Muscle layer of duodenum (tissue), 2 donors: ENCODE measurements at regions not wholly inside any gene's neighbourhood (a gene's known extent, or its start where the extent isn't known, plus 50 kb on each side); places are given as distances from the start of the nearest gene placed in this dataset.

Experiments
- H3K27ac ChIP-seq: one replicate; pipeline ENCODE4 v1.7.0; 2013; ENCODE audit warnings: mild to moderate bottlenecking, low read length
- H3K27me3 ChIP-seq: one replicate; pipeline ENCODE4 v1.7.0; 2013; ENCODE audit warnings: low read depth, mild to moderate bottlenecking, control low read depth, low read length
- H3K36me3 ChIP-seq, 2 donors: one replicate each; pipeline ENCODE4 v1.7.0; 2013; ENCODE audit warnings: low read length in 2 of 2, control low read depth in 1 of 2, mild to moderate bottlenecking in 1 of 2; ENCODE audit not compliant: insufficient read depth in 2 of 2, control insufficient read depth in 1 of 2
- H3K4me1 ChIP-seq, 2 donors: one replicate each; pipeline ENCODE4 v1.7.0; 2013; ENCODE audit warnings: low read length in 2 of 2, mild to moderate bottlenecking in 2 of 2, control low read depth in 1 of 2, moderate library complexity in 1 of 2; ENCODE audit not compliant: insufficient read depth in 2 of 2, control insufficient read depth in 1 of 2
- H3K4me3 ChIP-seq, 2 donors: one replicate each; pipeline ENCODE4 v1.7.0; 2013; ENCODE audit warnings: low read length in 2 of 2, low read depth in 1 of 2, mild to moderate bottlenecking in 1 of 2
- H3K9me3 ChIP-seq, 2 donors: one replicate each; pipeline ENCODE4 v1.7.0; 2013; ENCODE audit warnings: low read length in 2 of 2, control low read depth in 1 of 2, mild to moderate bottlenecking in 1 of 2; ENCODE audit not compliant: control insufficient read depth in 1 of 2
- donor health status: healthy.

DNA sequence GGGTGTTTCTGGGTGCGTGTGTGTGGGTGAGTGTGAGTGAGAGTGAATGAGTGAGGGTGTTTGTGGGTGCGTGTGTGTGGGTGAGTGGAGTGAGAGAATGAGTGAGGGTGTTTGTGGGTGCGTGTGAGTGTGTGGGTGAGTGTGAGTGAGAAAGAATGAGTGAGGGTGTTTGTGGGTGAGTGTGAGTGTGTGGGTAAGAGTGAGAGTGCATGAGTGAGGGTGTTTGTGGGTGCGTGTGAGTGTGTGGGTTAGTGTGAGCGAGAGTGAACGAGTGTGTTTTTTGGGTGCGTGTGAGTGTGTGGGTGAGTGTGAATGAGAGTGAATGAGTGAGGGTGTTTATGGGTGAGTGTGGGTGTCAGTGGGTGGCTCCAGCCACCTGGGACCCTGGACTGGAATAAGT is 1676.1 kb upstream of the TENM3 start:
- Histone ChIP-seq H3K9me3 (no peaks in the 10 kb centered on the region), H3K4me3 (no peak overlapping the region), H3K4me1 (no peaks in the 10 kb centered on the region), H3K36me3 (no peaks in the 10 kb centered on the region), H3K27ac (no peak overlapping the region), H3K27me3 (no peaks in the 10 kb centered on the region)

DNA sequence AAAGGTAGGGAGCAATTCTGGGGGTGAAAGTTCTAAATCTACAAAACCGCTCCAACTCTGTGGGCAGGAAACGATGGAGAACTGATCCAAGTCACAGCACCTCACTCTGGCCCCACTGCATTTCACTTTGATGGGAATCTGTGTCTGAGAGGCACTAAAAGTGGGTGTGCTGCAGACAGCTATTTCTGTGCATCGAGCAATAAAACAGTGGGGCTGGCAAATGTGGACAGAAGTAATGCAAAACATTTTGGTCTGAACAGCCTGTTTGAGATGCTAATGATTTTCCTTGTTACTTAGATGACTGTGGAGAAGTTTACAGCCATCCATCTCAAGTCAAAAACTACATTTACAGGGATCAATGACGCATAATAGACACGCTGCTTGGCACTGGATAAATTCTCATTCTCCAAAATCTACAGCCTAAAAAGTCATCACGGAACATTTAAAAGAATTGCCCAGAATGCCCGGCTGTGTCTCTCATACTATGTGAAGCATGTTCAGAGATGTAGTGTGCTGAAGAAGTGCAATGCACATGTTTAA is 1671.6 kb upstream of the TENM3 start:
- no peaks in the 10 kb centered on the region for H3K27me3 ChIP-seq
- no peaks in the 10 kb centered on the region for H3K4me1 ChIP-seq
- no peaks in the 10 kb centered on the region for H3K9me3 ChIP-seq
- H3K36me3 ChIP-seq = no peaks in the 10 kb centered on the region
- H3K27ac ChIP-seq = no peak overlapping the region
- no peak overlapping the region for H3K4me3 ChIP-seq

GRCh38 chr4:180578175-180578574 is 1665.0 kb upstream of the TENM3 start:
- Histone ChIP-seq H3K27me3 (no peaks in the 10 kb centered on the region), H3K9me3 (no peaks in the 10 kb centered on the region), H3K36me3 (no peaks in the 10 kb centered on the region), H3K4me3 (no peak overlapping the region), H3K4me1 (no peaks in the 10 kb centered on the region), H3K27ac (no peak overlapping the region)

GRCh38 chr4:180581061-180581460 is 1662.1 kb upstream of the TENM3 start:
- H3K27ac ChIP-seq = no peak overlapping the region
- H3K4me3 ChIP-seq = no peak overlapping the region
- H3K36me3 ChIP-seq = no peaks in the 10 kb centered on the region
- H3K27me3 ChIP-seq = no peaks in the 10 kb centered on the region
- no peaks in the 10 kb centered on the region for H3K9me3 ChIP-seq
- no peaks in the 10 kb centered on the region for H3K4me1 ChIP-seq

- Histone ChIP-seq H3K4me1 (no peaks in the 10 kb centered on the region), H3K27me3 (no peaks in the 10 kb centered on the region), H3K9me3 (no peaks in the 10 kb centered on the region), H3K4me3 (no peak overlapping the region), H3K27ac (no peak overlapping the region), H3K36me3 (no peaks in the 10 kb centered on the region)
These were observed 1655.8 kb upstream of the TENM3 start for GRCh38 chr4:180587379-180587778.

DNA sequence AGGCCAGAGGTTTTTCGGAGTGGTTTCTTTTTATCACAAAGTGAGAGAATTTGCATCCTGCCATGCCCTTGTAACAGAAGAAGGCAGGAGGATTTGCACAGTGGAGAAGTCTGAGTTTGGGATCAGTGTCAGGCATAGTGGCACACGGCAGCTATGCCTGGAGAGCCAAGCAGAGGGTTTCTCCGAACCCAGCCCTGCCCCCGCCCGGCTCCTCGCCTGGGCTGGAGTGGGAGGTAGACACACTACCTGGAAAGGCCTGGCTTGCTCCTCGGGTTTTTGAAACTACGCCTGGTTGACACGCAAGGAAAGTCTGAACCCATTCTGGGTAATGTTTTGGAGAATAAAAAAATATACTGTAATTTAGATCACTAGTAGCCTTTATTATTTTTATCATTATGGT is 1653.6 kb upstream of the TENM3 start:
- no peaks in the 10 kb centered on the region for H3K9me3 ChIP-seq
- H3K4me1 ChIP-seq = no peaks in the 10 kb centered on the region
- no peaks in the 10 kb centered on the region for H3K36me3 ChIP-seq
- no peak overlapping the region for H3K4me3 ChIP-seq
- H3K27me3 ChIP-seq = no peaks in the 10 kb centered on the region
- no peak overlapping the region for H3K27ac ChIP-seq

- no peaks in the 10 kb centered on the region for H3K36me3 ChIP-seq
- no peaks in the 10 kb centered on the region for H3K4me1 ChIP-seq
- no peaks in the 10 kb centered on the region for H3K27me3 ChIP-seq
- H3K4me3 ChIP-seq = no peak overlapping the region
- H3K9me3 ChIP-seq = no peaks in the 10 kb centered on the region
- no peak overlapping the region for H3K27ac ChIP-seq
These were observed 1646.2 kb upstream of the TENM3 start for GRCh38 chr4:180596888-180597483.

- no peak overlapping the region for H3K4me3 ChIP-seq
- H3K27me3 ChIP-seq = no peaks in the 10 kb centered on the region
- H3K36me3 ChIP-seq = no peaks in the 10 kb centered on the region
- H3K27ac ChIP-seq = no peak overlapping the region
- no peaks in the 10 kb centered on the region for H3K4me1 ChIP-seq
- no peaks in the 10 kb centered on the region for H3K9me3 ChIP-seq
These were observed 1644.9 kb upstream of the TENM3 start for GRCh38 chr4:180598281-180598680.

GRCh38 chr4:180603791-180604190 is 1639.4 kb upstream of the TENM3 start:
- Histone ChIP-seq H3K27ac (no peak overlapping the region), H3K4me3 (no peak overlapping the region), H3K9me3 (no peaks in the 10 kb centered on the region), H3K4me1 (no peaks in the 10 kb centered on the region), H3K36me3 (no peaks in the 10 kb centered on the region), H3K27me3 (no peaks in the 10 kb centered on the region)

- Histone ChIP-seq H3K27ac (no peak overlapping the region), H3K4me3 (no peak overlapping the region), H3K4me1 (no peaks in the 10 kb centered on the region), H3K27me3 (no peaks in the 10 kb centered on the region), H3K36me3 (no peaks in the 10 kb centered on the region), H3K9me3 (no peaks in the 10 kb centered on the region)
These were observed 1632.9 kb upstream of the TENM3 start for GRCh38 chr4:180610324-180610723.

GRCh38 chr4:180615746-180616145 is 1627.5 kb upstream of the TENM3 start:
- Histone ChIP-seq H3K9me3 (no peaks in the 10 kb centered on the region), H3K27ac (no peak overlapping the region), H3K36me3 (no peaks in the 10 kb centered on the region), H3K27me3 (no peaks in the 10 kb centered on the region), H3K4me3 (no peak overlapping the region), H3K4me1 (no peaks in the 10 kb centered on the region)

GRCh38 chr4:180617196-180617595 is 1626.0 kb upstream of the TENM3 start:
- H3K27ac ChIP-seq = no peak overlapping the region
- H3K36me3 ChIP-seq = no peaks in the 10 kb centered on the region
- no peaks in the 10 kb centered on the region for H3K9me3 ChIP-seq
- H3K27me3 ChIP-seq = no peaks in the 10 kb centered on the region
- no peak overlapping the region for H3K4me3 ChIP-seq
- no peaks in the 10 kb centered on the region for H3K4me1 ChIP-seq
